SK-N-SH (cell line): ENCODE measurements at regions not wholly inside any gene's neighbourhood (a gene's known extent, or its start where the extent isn't known, plus 50 kb on each side); places are given as distances from the start of the nearest gene placed in this dataset.

Experiments
- CTCF ChIA-PET: fragments of 300-600, 350-600 bp; formaldehyde crosslinking; extraction: SDS; loops from one replicate; lab custom pipeline; 2021; lab: Yijun Ruan, JAX
- POLR2A ChIA-PET: fragments of 350-600 bp; sonication (Branson Sonifier 250); formaldehyde crosslinking; extraction: SDS; loops from one replicate; lab custom pipeline; 2020; ENCODE audit warnings: antibody characterized with exemption, inconsistent platforms; lab: Yijun Ruan, JAX
- DNase-seq: peaks from one replicate; pipeline ENCODE4 v3.0.0; 2012
- H2AFZ ChIP-seq: fragments of 200-600 bp; sonication (generic); 2 replicates; pipeline ENCODE4 v1.8.1; 2016; ENCODE audit warnings: antibody characterized with exemption, mild to moderate bottlenecking, low read depth
- H3F3A ChIP-seq: fragments of 200-600 bp; sonication (generic); replicated peaks from 2 replicates; pipeline ENCODE3; 2016; ENCODE audit warnings: antibody characterized with exemption, mild to moderate bottlenecking; ENCODE audit not compliant: insufficient read depth
- H3K27ac ChIP-seq, 2 experiments: fragments of 200-500 bp in 1 of 2; fragments of 200-600 bp in 1 of 2; sonication (Bioruptor generic) in 1 of 2; sonication (generic), shearing (Covaris generic) in 1 of 2; 2 replicates each; pipeline versions ENCODE4 v1.5.1 to v1.6.1; 2014 to 2016; ENCODE audit warnings: low read depth in 2 of 2, inconsistent platforms in 1 of 2, low read length in 1 of 2, mild to moderate bottlenecking in 1 of 2, mixed read lengths in 1 of 2
- H3K27me3 ChIP-seq: fragments of 200-600 bp; sonication (generic), shearing (Covaris generic); 2 replicates; pipeline ENCODE4 v1.6.1; 2016; ENCODE audit warnings: mixed run types; ENCODE audit not compliant: insufficient read depth
- H3K36me3 ChIP-seq, 2 experiments: fragments of 200-500 bp in 1 of 2; fragments of 200-600 bp in 1 of 2; sonication (Bioruptor generic) in 1 of 2; sonication (generic) in 1 of 2; replicated peaks in 1 of 2; 2 replicates each; pipeline versions ENCODE3 to v1.5.1; 2014 to 2016; ENCODE audit warnings: low read length in 1 of 2, mild to moderate bottlenecking in 1 of 2; ENCODE audit not compliant: insufficient read depth in 2 of 2, control insufficient read depth in 1 of 2
- H3K4me1 ChIP-seq, 2 experiments: fragments of 200-500 bp in 1 of 2; fragments of 200-600 bp in 1 of 2; sonication (Bioruptor generic) in 1 of 2; sonication (generic), shearing (Covaris generic) in 1 of 2; 2 replicates each; pipeline versions ENCODE4 v1.5.1 to v1.6.1; 2014 to 2016; ENCODE audit warnings: low read depth in 1 of 2, low read length in 1 of 2, mixed run types in 1 of 2; ENCODE audit not compliant: insufficient read depth in 2 of 2, control insufficient read depth in 1 of 2
- H3K4me2 ChIP-seq: fragments of 200-600 bp; sonication (generic), shearing (Covaris generic); 2 replicates; pipeline ENCODE4 v1.6.1; 2017; ENCODE audit warnings: mixed run types
- H3K4me3 ChIP-seq, 2 experiments: fragments of 200-500 bp in 1 of 2; fragments of 200-600 bp in 1 of 2; sonication (Bioruptor generic) in 1 of 2; sonication (generic), shearing (Covaris generic) in 1 of 2; 2 replicates each; pipeline versions ENCODE4 v1.5.1 to v1.8.1; 2014 to 2016; ENCODE audit warnings: low read depth in 2 of 2, inconsistent platforms in 1 of 2, low read length in 1 of 2, mild to moderate bottlenecking in 1 of 2, mixed read lengths in 1 of 2, moderate library complexity in 1 of 2
- H3K79me2 ChIP-seq: fragments of 200-600 bp; sonication (generic); 2 replicates; pipeline ENCODE4 v1.8.1; 2017; ENCODE audit warnings: mild to moderate bottlenecking; ENCODE audit not compliant: insufficient read depth
- H3K9ac ChIP-seq: fragments of 200-600 bp; sonication (generic); 2 replicates; pipeline ENCODE4 v1.6.1; 2017; ENCODE audit warnings: mixed run types
- H3K9me2 ChIP-seq: fragments of 200-600 bp; sonication (generic); 2 replicates; pipeline ENCODE4 v1.6.1; 2017; ENCODE audit warnings: mixed run types
- H3K9me3 ChIP-seq: fragments of 200-600 bp; sonication (generic); 2 replicates; pipeline ENCODE4 v1.6.1; 2017; ENCODE audit warnings: mixed run types, mild to moderate bottlenecking, moderate library complexity
- H4K20me1 ChIP-seq: fragments of 200-600 bp; sonication (generic); 2 replicates; pipeline ENCODE4 v1.6.1; 2017; ENCODE audit warnings: mild to moderate bottlenecking, mixed run types; ENCODE audit not compliant: insufficient read depth
- CHD2 ChIP-seq: fragments of 150-350 bp; IDR thresholded peaks from 2 replicates; pipeline ENCODE4 v1.6.1; 2018; ENCODE audit warnings: low read length; ENCODE audit not compliant: partially characterized antibody
- CTCF ChIP-seq: fragments of 200-600 bp; sonication (generic); IDR thresholded peaks from 2 replicates; pipeline ENCODE4 v1.6.1; 2017; ENCODE audit warnings: antibody characterized with exemption, mild to moderate bottlenecking, moderate library complexity
- ELF1 ChIP-seq: IDR thresholded peaks from 2 replicates; pipeline ENCODE4 v1.4.0; 2012
- EZH2phosphoT487 ChIP-seq: fragments of 200-600 bp; sonication (generic); IDR thresholded peaks from 2 replicates; pipeline ENCODE4 v1.6.1; 2017; ENCODE audit warnings: low read depth, mixed run types, mild to moderate bottlenecking, antibody characterized with exemption, moderate library complexity, borderline replicate concordance
- FOXJ3 ChIP-seq: sonication (generic); formaldehyde crosslinking; IDR thresholded peaks from 2 replicates; pipeline ENCODE4 v1.5.1; 2020; ENCODE audit warnings: mild to moderate bottlenecking, missing genetic modification reagents
- FOXM1 ChIP-seq: IDR thresholded peaks from 2 replicates; pipeline ENCODE4 v1.4.0; 2012; ENCODE audit warnings: low read depth, mild to moderate bottlenecking
- MAX ChIP-seq: IDR thresholded peaks from 2 replicates; pipeline ENCODE4 v1.4.0; 2012; ENCODE audit warnings: low read depth
- MEF2A ChIP-seq: IDR thresholded peaks from 2 replicates; pipeline ENCODE4 v1.4.0; 2012; ENCODE audit warnings: low read depth, borderline replicate concordance
- NRF1 ChIP-seq: IDR thresholded peaks from 2 replicates; pipeline ENCODE4 v1.6.1; 2012; ENCODE audit warnings: low read depth, mild to moderate bottlenecking, low read length
- POLR2AphosphoS5 ChIP-seq: IDR thresholded peaks from 2 replicates; pipeline ENCODE4 v1.6.1; 2012; ENCODE audit warnings: low read depth, low read length
- REST ChIP-seq: IDR thresholded peaks from 2 replicates; pipeline ENCODE4 v1.6.1; 2012; ENCODE audit warnings: mild to moderate bottlenecking, low read depth, low read length, moderate library complexity
- RFX5 ChIP-seq: IDR thresholded peaks from 2 replicates; pipeline ENCODE4 v1.6.1; 2012; ENCODE audit warnings: mild to moderate bottlenecking, improper control_type of control experiment, low read length
- RXRA ChIP-seq: IDR thresholded peaks from 2 replicates; pipeline ENCODE4 v1.4.0; 2012; ENCODE audit warnings: low read depth, mild to moderate bottlenecking, borderline replicate concordance
- TCF12 ChIP-seq: IDR thresholded peaks from 2 replicates; pipeline ENCODE4 v1.4.0; 2012
- TEAD4 ChIP-seq: IDR thresholded peaks from 2 replicates; pipeline ENCODE4 v1.4.0; 2012; ENCODE audit warnings: mild to moderate bottlenecking, borderline replicate concordance; ENCODE audit not compliant: insufficient read depth
- USF1 ChIP-seq: IDR thresholded peaks from 2 replicates; pipeline ENCODE4 v1.4.0; 2012; ENCODE audit warnings: low read depth, borderline replicate concordance
- USF2 ChIP-seq: fragments of 150-350 bp; IDR thresholded peaks from 2 replicates; pipeline ENCODE4 v1.6.1; 2017; ENCODE audit warnings: antibody characterized with exemption, low read length, low read depth, borderline replicate concordance
- WGBS: methylation state at CpG from one replicate; pipeline ENCODE4 v1.1.6; 2017; ENCODE audit warnings: low lambda C conversion rate; 5-methylcytosine and 5-hydroxymethylcytosine counted together

GRCh38 chr22:47798229-47798628 is 1035.8 kb downstream of the TBC1D22A start:
- Histone ChIP-seq H3K9ac (no peak overlapping the region), H3K27ac (no peak overlapping the region), H3K27me3 (no peaks in the 10 kb centered on the region), H3K4me3 (no peak overlapping the region), H3K36me3 (no peaks in the 10 kb centered on the region), H3K9me3 (no peaks in the 10 kb centered on the region; the same call in 1 of the 2 replicates), H4K20me1 (no peaks in the 10 kb centered on the region), H3K4me1 (no peaks in the 10 kb centered on the region), H2AFZ (no peak overlapping the region), H3K9me2 (no peaks in the 10 kb centered on the region), H3F3A (no peaks in the 10 kb centered on the region), H3K4me2 (no peak overlapping the region), H3K79me2 (no peaks in the 10 kb centered on the region)
- WGBS, result 27% methylated on average over 4 of the region's 4 CpGs
- POLR2A ChIA-PET, result no interaction called here
- CTCF ChIA-PET, result no interaction called here
- no peak for DNase-seq
- TF ChIP-seq FOXJ3 (no peak), EZH2phosphoT487 (no peak), MEF2A (no peak), CHD2 (no peak), POLR2AphosphoS5 (no peak), TCF12 (no peak), RFX5 (no peak), FOXM1 (no peak), USF1 (no peak), CTCF (no peak), RXRA (no peak), MAX (no peak), ELF1 (no peak), USF2 (no peak)

- ChIA-PET CTCF (no interaction called here), POLR2A (no interaction called here)
- TF ChIP-seq REST (no peak), TEAD4 (no peak), NRF1 (no peak)
- Histone ChIP-seq H3K79me2 (no peaks in the 10 kb centered on the region), H3K4me2 (no peak overlapping the region), H4K20me1 (no peaks in the 10 kb centered on the region), H3K4me1 (no peaks in the 10 kb centered on the region), H3K9me2 (no peaks in the 10 kb centered on the region), H3K9me3 (no peaks in the 10 kb centered on the region; the same call in 1 of the 2 replicates), H3K27ac (no peak overlapping the region), H2AFZ (no peak overlapping the region), H3F3A (no peaks in the 10 kb centered on the region), H3K4me3 (no peak overlapping the region), H3K9ac (no peak overlapping the region), H3K36me3 (no peaks in the 10 kb centered on the region), H3K27me3 (no peaks in the 10 kb centered on the region)
- no peak for DNase-seq
- WGBS, result 35% methylated on average over 6 of the region's 6 CpGs
Observed at GRCh38 chr22:47797342-47797945, 1035.0 kb downstream of the TBC1D22A start.
